ENCODE measurements at regions not wholly inside any gene's neighbourhood (a gene's known extent, or its start where the extent isn't known, plus 50 kb on each side); places are given as distances from the start of the nearest gene placed in this dataset.
A peak's percentile ranks its signal among the peaks of the same experiment; 100 is the strongest.
"Not testable (repeated sequence)": the region's sequence is repeated elsewhere in the genome, so short reads cannot be mapped to it uniquely, and the experiment has no call there.

- no peak for DNase-seq
These were observed 256.3 kb upstream of the RFC3 start for GRCh38 chr13:33561627-33562026.

- DNase-seq = no peak
These were observed 246.3 kb upstream of the RFC3 start for GRCh38 chr13:33571618-33572017.

- DNase-seq = not testable (repeated sequence)
These were observed 245.6 kb upstream of the RFC3 start for GRCh38 chr13:33572322-33572721.

- DNase-seq = no peak
These were observed 242.6 kb upstream of the RFC3 start for GRCh38 chr13:33575378-33575777.

GRCh38 chr13:33577007-33577406 is 240.9 kb upstream of the RFC3 start:
- DNase-seq = no peak

- DNase-seq = no peak
These were observed 239.2 kb upstream of the RFC3 start for GRCh38 chr13:33578786-33579185.

- no peak for DNase-seq
These were observed 235.8 kb upstream of the RFC3 start for GRCh38 chr13:33582121-33582520.

- DNase-seq = no peak
These were observed 234.6 kb upstream of the RFC3 start for GRCh38 chr13:33583398-33583797.

- no peak for DNase-seq
These were observed 227.0 kb upstream of the RFC3 start for GRCh38 chr13:33590936-33591335.

- DNase-seq = no peak
These were observed 211.3 kb upstream of the RFC3 start for GRCh38 chr13:33606692-33607091.

GRCh38 chr13:33610438-33611120 is 207.4 kb upstream of the RFC3 start:
- DNase-seq = peak; percentile 39 to 71

- no peak for DNase-seq
These were observed 206.7 kb upstream of the RFC3 start for GRCh38 chr13:33611121-33611805.

- no peak for DNase-seq
These were observed 205.0 kb upstream of the RFC3 start for GRCh38 chr13:33612641-33613638.

- DNase-seq = no peak
These were observed 202.5 kb upstream of the RFC3 start for GRCh38 chr13:33615436-33615835.

GRCh38 chr13:33616130-33616529 is 201.8 kb upstream of the RFC3 start:
- no peak for DNase-seq

- DNase-seq = no peak
These were observed 200.9 kb upstream of the RFC3 start for GRCh38 chr13:33617055-33617454.

GRCh38 chr13:33624253-33624652 is 193.7 kb upstream of the RFC3 start:
- no peak for DNase-seq

GRCh38 chr13:33624740-33625139 is 193.2 kb upstream of the RFC3 start:
- DNase-seq = no peak

- DNase-seq = no peak
These were observed 191.5 kb upstream of the RFC3 start for GRCh38 chr13:33626407-33626806.

- no peak for DNase-seq
These were observed 189.3 kb upstream of the RFC3 start for GRCh38 chr13:33628662-33629061.

GRCh38 chr13:33629605-33630360 is 188.2 kb upstream of the RFC3 start:
- DNase-seq = no peak

- no peak for DNase-seq
These were observed 184.0 kb upstream of the RFC3 start for GRCh38 chr13:33633701-33634545.

Data from CD4-positive, alpha-beta T cell treated with Interleukin-1 beta for 1 hour (primary cell).